ENCODE measurements at regions not wholly inside any gene's neighbourhood (a gene's known extent, or its start where the extent isn't known, plus 50 kb on each side); places are given as distances from the start of the nearest gene placed in this dataset.

GRCh38 chr3:30145281-30145680 is 461.1 kb upstream of the TGFBR2 start:
- Histone ChIP-seq H3K36me3 (ENCODE audit: control insufficient read depth, insufficient read depth, low read length) (no peaks in the 10 kb centered on the region), H3K27ac (ENCODE audit: low read depth, low read length) (no peak overlapping the region), H3K4me3 (ENCODE audit: low read length) (no peak overlapping the region), H3K27me3 (ENCODE audit: control insufficient read depth, insufficient read depth, low read length) (no peaks in the 10 kb centered on the region), H3K4me1 (ENCODE audit: control insufficient read depth, insufficient read depth, low read length) (no peaks in the 10 kb centered on the region), H3K9ac (ENCODE audit: low read length) (no peak overlapping the region)

- Histone ChIP-seq H3K4me3 (ENCODE audit: low read length) (no peak overlapping the region), H3K27me3 (ENCODE audit: control insufficient read depth, insufficient read depth, low read length) (no peaks in the 10 kb centered on the region), H3K36me3 (ENCODE audit: control insufficient read depth, insufficient read depth, low read length) (no peaks in the 10 kb centered on the region), H3K9ac (ENCODE audit: low read length) (no peak overlapping the region), H3K27ac (ENCODE audit: low read depth, low read length) (no peak overlapping the region), H3K4me1 (ENCODE audit: control insufficient read depth, insufficient read depth, low read length) (no peaks in the 10 kb centered on the region)
These were observed 459.4 kb upstream of the TGFBR2 start for GRCh38 chr3:30146978-30147377.

GRCh38 chr3:30154853-30155252 is 451.5 kb upstream of the TGFBR2 start:
- Histone ChIP-seq H3K27ac (ENCODE audit: low read depth, low read length) (no peak overlapping the region), H3K4me1 (ENCODE audit: control insufficient read depth, insufficient read depth, low read length) (no peaks in the 10 kb centered on the region), H3K4me3 (ENCODE audit: low read length) (no peak overlapping the region), H3K36me3 (ENCODE audit: control insufficient read depth, insufficient read depth, low read length) (no peaks in the 10 kb centered on the region), H3K27me3 (ENCODE audit: control insufficient read depth, insufficient read depth, low read length) (no peaks in the 10 kb centered on the region), H3K9ac (ENCODE audit: low read length) (no peak overlapping the region)

GRCh38 chr3:30155755-30156154 is 450.6 kb upstream of the TGFBR2 start:
- Histone ChIP-seq H3K27me3 (ENCODE audit: control insufficient read depth, insufficient read depth, low read length) (no peaks in the 10 kb centered on the region), H3K4me1 (ENCODE audit: control insufficient read depth, insufficient read depth, low read length) (no peaks in the 10 kb centered on the region), H3K9ac (ENCODE audit: low read length) (no peak overlapping the region), H3K4me3 (ENCODE audit: low read length) (no peak overlapping the region), H3K27ac (ENCODE audit: low read depth, low read length) (no peak overlapping the region), H3K36me3 (ENCODE audit: control insufficient read depth, insufficient read depth, low read length) (no peaks in the 10 kb centered on the region)

GRCh38 chr3:30156586-30157498 is 449.6 kb upstream of the TGFBR2 start:
- no peaks in the 10 kb centered on the region for H3K27me3 ChIP-seq (ENCODE audit: control insufficient read depth, insufficient read depth, low read length)
- H3K27ac ChIP-seq (ENCODE audit: low read depth, low read length) = no peak overlapping the region
- no peaks in the 10 kb centered on the region for H3K36me3 ChIP-seq (ENCODE audit: control insufficient read depth, insufficient read depth, low read length)
- H3K4me3 ChIP-seq (ENCODE audit: low read length) = no peak overlapping the region
- H3K9ac ChIP-seq (ENCODE audit: low read length) = no peak overlapping the region
- H3K4me1 ChIP-seq (ENCODE audit: control insufficient read depth, insufficient read depth, low read length) = no peaks in the 10 kb centered on the region

GRCh38 chr3:30161375-30161774 is 445.0 kb upstream of the TGFBR2 start:
- no peaks in the 10 kb centered on the region for H3K4me1 ChIP-seq (ENCODE audit: control insufficient read depth, insufficient read depth, low read length)
- no peak overlapping the region for H3K4me3 ChIP-seq (ENCODE audit: low read length)
- no peak overlapping the region for H3K9ac ChIP-seq (ENCODE audit: low read length)
- H3K36me3 ChIP-seq (ENCODE audit: control insufficient read depth, insufficient read depth, low read length) = no peaks in the 10 kb centered on the region
- H3K27me3 ChIP-seq (ENCODE audit: control insufficient read depth, insufficient read depth, low read length) = no peaks in the 10 kb centered on the region
- H3K27ac ChIP-seq (ENCODE audit: low read depth, low read length) = no peak overlapping the region

- no peaks in the 10 kb centered on the region for H3K36me3 ChIP-seq (ENCODE audit: control insufficient read depth, insufficient read depth, low read length)
These were observed 443.8 kb upstream of the TGFBR2 start for GRCh38 chr3:30162579-30162978.

GRCh38 chr3:30166535-30166934 is 439.9 kb upstream of the TGFBR2 start:
- H3K4me3 ChIP-seq (ENCODE audit: low read length) = no peak overlapping the region
- no peak overlapping the region for H3K27ac ChIP-seq (ENCODE audit: low read depth, low read length)
- no peaks in the 10 kb centered on the region for H3K27me3 ChIP-seq (ENCODE audit: control insufficient read depth, insufficient read depth, low read length)
- no peaks in the 10 kb centered on the region for H3K36me3 ChIP-seq (ENCODE audit: control insufficient read depth, insufficient read depth, low read length)
- H3K4me1 ChIP-seq (ENCODE audit: control insufficient read depth, insufficient read depth, low read length) = no peaks in the 10 kb centered on the region
- no peak overlapping the region for H3K9ac ChIP-seq (ENCODE audit: low read length)

More at GRCh38 chr3:30162579-30162978, 443.8 kb upstream of the TGFBR2 start:
- H3K4me1 ChIP-seq (ENCODE audit: control insufficient read depth, insufficient read depth, low read length) = no peaks in the 10 kb centered on the region
- no peak overlapping the region for H3K9ac ChIP-seq (ENCODE audit: low read length)
- no peak overlapping the region for H3K4me3 ChIP-seq (ENCODE audit: low read length)
- H3K27ac ChIP-seq (ENCODE audit: low read depth, low read length) = no peak overlapping the region
- H3K27me3 ChIP-seq (ENCODE audit: control insufficient read depth, insufficient read depth, low read length) = no peaks in the 10 kb centered on the region

- Histone ChIP-seq H3K9ac (ENCODE audit: low read length) (no peak overlapping the region), H3K27me3 (ENCODE audit: control insufficient read depth, insufficient read depth, low read length) (no peaks in the 10 kb centered on the region), H3K4me3 (ENCODE audit: low read length) (no peak overlapping the region), H3K4me1 (ENCODE audit: control insufficient read depth, insufficient read depth, low read length) (no peaks in the 10 kb centered on the region), H3K27ac (ENCODE audit: low read depth, low read length) (no peak overlapping the region), H3K36me3 (ENCODE audit: control insufficient read depth, insufficient read depth, low read length) (no peaks in the 10 kb centered on the region)
These were observed 438.8 kb upstream of the TGFBR2 start for GRCh38 chr3:30167541-30168011.

- no peak overlapping the region for H3K9ac ChIP-seq (ENCODE audit: low read length)
- H3K27me3 ChIP-seq (ENCODE audit: control insufficient read depth, insufficient read depth, low read length) = no peaks in the 10 kb centered on the region
- H3K4me3 ChIP-seq (ENCODE audit: low read length) = no peak overlapping the region
- H3K36me3 ChIP-seq (ENCODE audit: control insufficient read depth, insufficient read depth, low read length) = no peaks in the 10 kb centered on the region
- H3K4me1 ChIP-seq (ENCODE audit: control insufficient read depth, insufficient read depth, low read length) = no peaks in the 10 kb centered on the region
- H3K27ac ChIP-seq (ENCODE audit: low read depth, low read length) = no peak overlapping the region
These were observed 436.9 kb upstream of the TGFBR2 start for GRCh38 chr3:30169487-30169886.

GRCh38 chr3:30170681-30171438 is 435.5 kb upstream of the TGFBR2 start:
- H3K27me3 ChIP-seq (ENCODE audit: control insufficient read depth, insufficient read depth, low read length) = no peaks in the 10 kb centered on the region
- H3K4me3 ChIP-seq (ENCODE audit: low read length) = no peak overlapping the region
- H3K4me1 ChIP-seq (ENCODE audit: control insufficient read depth, insufficient read depth, low read length) = no peaks in the 10 kb centered on the region
- H3K27ac ChIP-seq (ENCODE audit: low read depth, low read length) = no peak overlapping the region
- no peak overlapping the region for H3K9ac ChIP-seq (ENCODE audit: low read length)
- H3K36me3 ChIP-seq (ENCODE audit: control insufficient read depth, insufficient read depth, low read length) = no peaks in the 10 kb centered on the region

GRCh38 chr3:30174357-30174756 is 432.0 kb upstream of the TGFBR2 start:
- Histone ChIP-seq H3K27me3 (ENCODE audit: control insufficient read depth, insufficient read depth, low read length) (no peaks in the 10 kb centered on the region), H3K4me1 (ENCODE audit: control insufficient read depth, insufficient read depth, low read length) (no peaks in the 10 kb centered on the region), H3K27ac (ENCODE audit: low read depth, low read length) (no peak overlapping the region), H3K4me3 (ENCODE audit: low read length) (no peak overlapping the region), H3K36me3 (ENCODE audit: control insufficient read depth, insufficient read depth, low read length) (no peaks in the 10 kb centered on the region), H3K9ac (ENCODE audit: low read length) (no peak overlapping the region)

Measured in rectal smooth muscle tissue (tissue), 1 donor.